PFSK-1 (cell line): ENCODE measurements at regions not wholly inside any gene's neighbourhood (a gene's known extent, or its start where the extent isn't known, plus 50 kb on each side); places are given as distances from the start of the nearest gene placed in this dataset.

ENCODE experiments used
- FOXP2 ChIP-seq: optimal IDR thresholded peaks from 2 replicates; pipeline ENCODE3; 2011; ENCODE audit warnings: borderline replicate concordance, control low read depth, inconsistent platforms; ENCODE audit not compliant: insufficient read depth; ENCODE audit errors: extremely low read length, extremely low read depth
- POLR2AphosphoS5 ChIP-seq: IDR thresholded peaks from 2 replicates; pipeline ENCODE4 v1.6.1; 2012; ENCODE audit warnings: low read depth, mild to moderate bottlenecking, control low read depth, low read length, moderate library complexity
- SIN3A ChIP-seq: IDR thresholded peaks from 2 replicates; pipeline ENCODE4 v1.6.1; 2012; ENCODE audit warnings: mild to moderate bottlenecking, low read length, moderate library complexity, borderline replicate concordance; ENCODE audit not compliant: insufficient read depth
- TAF1 ChIP-seq: IDR thresholded peaks from 2 replicates; pipeline ENCODE4 v1.6.1; 2012; ENCODE audit warnings: low read length, control low read depth, borderline replicate concordance; ENCODE audit not compliant: insufficient read depth
- TF ChIP-seq, protein P1 (sequence below), 2 experiments: IDR thresholded peaks; 2 replicates each; pipeline versions ENCODE4 v1.6.1 to v1.8.0; 2011 to 2012; ENCODE audit warnings: low read depth in 2 of 2, low read length in 2 of 2, control low read depth in 1 of 2, inconsistent platforms in 1 of 2, mild to moderate bottlenecking in 1 of 2, moderate library complexity in 1 of 2; ENCODE audit not compliant: insufficient read depth in 1 of 2

DNA sequence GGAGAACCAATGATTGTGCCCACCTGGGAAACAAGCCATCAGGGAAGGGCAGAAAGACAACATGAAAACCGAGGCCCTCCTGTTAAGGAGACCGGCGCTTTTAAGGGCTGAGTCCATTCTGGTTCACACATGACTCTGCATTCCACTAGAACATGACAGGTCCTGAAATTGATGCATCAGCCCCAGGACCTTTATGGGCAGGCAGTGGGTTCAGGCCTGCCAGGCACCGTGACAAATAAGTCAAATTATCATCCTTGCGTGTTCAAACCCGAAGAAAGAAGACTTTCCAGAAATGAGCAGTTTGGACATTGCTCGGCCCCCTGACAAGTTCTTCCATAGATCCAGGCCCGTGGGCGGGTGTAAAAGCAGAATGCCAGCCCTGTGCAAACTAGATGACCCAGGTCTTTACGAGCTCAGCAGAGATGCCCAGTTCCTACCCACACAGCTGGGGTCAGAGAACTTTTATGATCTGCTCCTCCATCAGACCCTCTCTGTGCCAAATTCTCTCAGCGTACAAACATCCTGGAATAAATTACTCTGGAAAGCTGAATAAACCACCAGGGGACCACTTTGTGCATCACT is 295.5 kb upstream of the WWC1 start:
- TF ChIP-seq, protein P1, sequence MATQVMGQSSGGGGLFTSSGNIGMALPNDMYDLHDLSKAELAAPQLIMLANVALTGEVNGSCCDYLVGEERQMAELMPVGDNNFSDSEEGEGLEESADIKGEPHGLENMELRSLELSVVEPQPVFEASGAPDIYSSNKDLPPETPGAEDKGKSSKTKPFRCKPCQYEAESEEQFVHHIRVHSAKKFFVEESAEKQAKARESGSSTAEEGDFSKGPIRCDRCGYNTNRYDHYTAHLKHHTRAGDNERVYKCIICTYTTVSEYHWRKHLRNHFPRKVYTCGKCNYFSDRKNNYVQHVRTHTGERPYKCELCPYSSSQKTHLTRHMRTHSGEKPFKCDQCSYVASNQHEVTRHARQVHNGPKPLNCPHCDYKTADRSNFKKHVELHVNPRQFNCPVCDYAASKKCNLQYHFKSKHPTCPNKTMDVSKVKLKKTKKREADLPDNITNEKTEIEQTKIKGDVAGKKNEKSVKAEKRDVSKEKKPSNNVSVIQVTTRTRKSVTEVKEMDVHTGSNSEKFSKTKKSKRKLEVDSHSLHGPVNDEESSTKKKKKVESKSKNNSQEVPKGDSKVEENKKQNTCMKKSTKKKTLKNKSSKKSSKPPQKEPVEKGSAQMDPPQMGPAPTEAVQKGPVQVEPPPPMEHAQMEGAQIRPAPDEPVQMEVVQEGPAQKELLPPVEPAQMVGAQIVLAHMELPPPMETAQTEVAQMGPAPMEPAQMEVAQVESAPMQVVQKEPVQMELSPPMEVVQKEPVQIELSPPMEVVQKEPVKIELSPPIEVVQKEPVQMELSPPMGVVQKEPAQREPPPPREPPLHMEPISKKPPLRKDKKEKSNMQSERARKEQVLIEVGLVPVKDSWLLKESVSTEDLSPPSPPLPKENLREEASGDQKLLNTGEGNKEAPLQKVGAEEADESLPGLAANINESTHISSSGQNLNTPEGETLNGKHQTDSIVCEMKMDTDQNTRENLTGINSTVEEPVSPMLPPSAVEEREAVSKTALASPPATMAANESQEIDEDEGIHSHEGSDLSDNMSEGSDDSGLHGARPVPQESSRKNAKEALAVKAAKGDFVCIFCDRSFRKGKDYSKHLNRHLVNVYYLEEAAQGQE (IDR thresholded peaks at IDR 0.05; ENCODE audit: insufficient read depth in 1 of 2, low read depth in 2 of 2, low read length in 2 of 2): no peak
- TF ChIP-seq FOXP2 (no peak), TAF1 (no peak), POLR2AphosphoS5 (no peak), SIN3A (no peak)

DNA sequence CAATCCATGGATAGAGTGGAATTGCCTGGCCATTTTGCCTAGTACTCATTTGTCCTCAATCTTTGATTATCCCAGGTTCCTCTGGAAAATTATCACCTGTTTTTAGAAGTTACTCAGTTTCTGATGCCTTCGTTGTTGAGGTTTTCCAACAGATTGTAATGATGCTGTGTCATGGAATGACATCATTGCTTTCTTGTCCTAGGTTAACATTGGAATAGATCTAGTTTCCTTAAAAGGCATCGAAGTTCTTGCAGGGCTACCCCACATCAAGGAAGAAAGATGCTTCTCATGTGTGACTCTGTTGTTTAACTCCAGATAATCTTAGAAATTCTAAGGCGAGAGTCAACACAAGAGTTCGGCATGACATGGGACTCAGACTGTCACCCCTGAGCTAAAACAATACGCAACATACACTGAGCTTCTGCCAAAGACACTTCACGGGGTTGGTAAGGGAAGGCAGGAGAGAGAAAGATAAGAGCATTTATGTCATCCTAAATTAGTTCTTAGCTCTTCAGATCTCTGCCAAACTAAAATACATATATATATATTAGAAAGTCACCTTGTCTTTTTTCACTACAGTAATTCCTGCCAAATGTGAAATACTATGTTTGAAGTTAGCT is 293.2 kb upstream of the WWC1 start:
- TF ChIP-seq FOXP2 (no peak), POLR2AphosphoS5 (no peak), TAF1 (no peak), SIN3A (no peak)
- TF ChIP-seq, protein P1 (IDR thresholded peaks at IDR 0.05; ENCODE audit: insufficient read depth in 1 of 2, low read depth in 2 of 2, low read length in 2 of 2): no peak

DNA sequence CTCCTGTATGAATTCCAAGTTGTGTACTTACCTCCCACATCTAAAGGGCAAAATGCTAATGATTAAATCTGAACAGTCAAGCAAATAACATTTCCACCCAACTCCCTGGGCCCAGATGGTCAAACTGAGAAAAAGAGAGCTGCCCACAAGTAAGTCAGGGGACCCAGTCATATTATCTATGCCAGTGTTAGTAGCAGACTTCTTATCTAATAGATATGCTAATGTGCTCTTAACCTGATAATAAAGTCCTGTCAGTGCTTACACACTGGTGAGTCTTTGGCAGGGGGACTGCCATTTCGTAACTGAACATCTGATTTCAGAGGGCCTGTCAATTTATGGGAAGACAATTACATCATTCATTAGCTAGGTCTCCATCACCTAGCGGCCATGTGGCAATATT is 292.3 kb upstream of the WWC1 start:
- TF ChIP-seq POLR2AphosphoS5 (no peak), SIN3A (no peak), TAF1 (no peak), FOXP2 (no peak)
- TF ChIP-seq, protein P1 (IDR thresholded peaks at IDR 0.05; ENCODE audit: insufficient read depth in 1 of 2, low read depth in 2 of 2, low read length in 2 of 2): no peak

DNA sequence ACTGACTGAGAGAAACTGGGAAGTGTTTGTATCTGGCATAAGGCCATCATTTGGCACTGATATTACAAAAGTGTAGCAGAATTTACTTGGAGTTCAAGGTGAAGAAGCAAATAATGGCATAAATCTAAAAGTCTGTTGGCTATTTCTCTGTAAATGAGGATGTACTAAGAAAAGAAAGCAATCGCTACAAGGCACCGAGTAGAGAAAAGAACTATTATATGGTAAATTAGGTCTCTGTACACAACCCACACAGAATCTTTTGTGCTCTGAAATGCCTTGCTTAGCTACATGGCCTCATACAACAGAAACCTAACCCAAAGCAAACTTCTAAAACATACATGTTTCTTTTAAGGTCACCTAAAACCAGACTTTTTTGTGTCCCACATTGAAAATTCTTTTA is 290.1 kb upstream of the WWC1 start:
- TF ChIP-seq, protein P1 (IDR thresholded peaks at IDR 0.05; ENCODE audit: insufficient read depth in 1 of 2, low read depth in 2 of 2, low read length in 2 of 2): no peak

DNA sequence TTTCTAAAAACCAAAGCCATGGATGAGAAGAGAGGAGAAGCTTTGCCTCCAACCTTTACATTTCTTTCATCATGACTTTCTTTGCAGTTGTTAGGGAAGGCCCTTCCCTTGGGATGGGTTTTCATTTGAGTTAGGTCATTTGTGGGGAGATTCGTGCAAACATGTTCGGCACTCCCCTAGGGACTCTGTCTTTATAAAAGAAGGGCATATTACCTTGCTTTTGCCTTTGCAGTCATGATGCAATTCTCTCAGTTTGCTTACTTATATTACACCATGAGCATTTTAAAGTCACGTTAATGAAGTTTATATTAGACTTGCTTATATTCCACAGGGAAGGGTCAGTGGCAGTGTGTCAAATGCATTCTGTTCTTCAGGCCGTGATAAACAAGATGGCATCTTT is 289.3 kb upstream of the WWC1 start:
- TF ChIP-seq SIN3A: no peak
- TF ChIP-seq FOXP2: no peak
